ENCODE measurements at regions not wholly inside any gene's neighbourhood (a gene's known extent, or its start where the extent isn't known, plus 50 kb on each side); places are given as distances from the start of the nearest gene placed in this dataset.

- TF ChIP-seq POLR2A (IDR thresholded peaks at IDR 0.05) (no peak), CTCF (IDR thresholded peaks at IDR 0.05) (no peak)
These were observed 129.3 kb upstream of the FAM241A start for GRCh38 chr4:112015960-112016359.
